Keratinocyte (primary cell): ENCODE measurements at regions not wholly inside any gene's neighbourhood (a gene's known extent, or its start where the extent isn't known, plus 50 kb on each side); places are given as distances from the start of the nearest gene placed in this dataset.

Source experiments
- DNase-seq: peaks from one replicate; pipeline ENCODE4 v3.0.0-alpha.2; 2011; ENCODE audit warnings: low read depth, missing footprints, low spot score
- FAIRE-seq: peaks from 2 replicates; lab custom pipeline; 2011; peaks lifted over from hg19 to GRCh38; lab: Jason Lieb, UNC
- H2AFZ ChIP-seq: 2 replicates; pipeline ENCODE4 v1.6.0; 2012; ENCODE audit warnings: low read length, control low read depth, inconsistent platforms; ENCODE audit not compliant: control insufficient read depth
- H3K27ac ChIP-seq: 2 replicates; pipeline ENCODE4 v1.5.1; 2011; ENCODE audit warnings: low read length; ENCODE audit not compliant: control insufficient read depth, insufficient read depth
- H3K27me3 ChIP-seq: 3 replicates; pipeline ENCODE4 v1.6.0; 2011; ENCODE audit warnings: low read length; ENCODE audit not compliant: control insufficient read depth, insufficient read depth; ENCODE audit errors: extremely low read depth
- H3K36me3 ChIP-seq, 2 experiments: 2 replicates in 1 of 2; 3 replicates in 1 of 2; pipeline ENCODE4 v1.5.1; 2011; ENCODE audit warnings: low read length in 2 of 2, mild to moderate bottlenecking in 1 of 2; ENCODE audit not compliant: control insufficient read depth in 2 of 2, insufficient read depth in 2 of 2; ENCODE audit errors: extremely low read depth in 1 of 2
- H3K4me1 ChIP-seq: 3 replicates; pipeline ENCODE4 v1.5.1; 2011; ENCODE audit warnings: low read length; ENCODE audit not compliant: control insufficient read depth, insufficient read depth; ENCODE audit errors: extremely low read depth
- H3K4me2 ChIP-seq: 3 replicates; pipeline ENCODE4 v1.6.0; 2011; ENCODE audit warnings: low read depth, low read length; ENCODE audit not compliant: control insufficient read depth, insufficient read depth; ENCODE audit errors: extremely low read depth
- H3K4me3 ChIP-seq, 3 experiments: fragments of 200-600 bp in 1 of 3; sonication (generic) in 1 of 3; 2 replicates in 2 of 3; 3 replicates in 1 of 3; pipeline ENCODE4 v1.5.1; 2011 to 2016; ENCODE audit warnings: low read length in 3 of 3, mild to moderate bottlenecking in 3 of 3, control low read depth in 2 of 3, inconsistent platforms in 1 of 3, low read depth in 1 of 3, mixed read lengths in 1 of 3, mixed run types in 1 of 3, moderate library complexity in 1 of 3; ENCODE audit not compliant: control insufficient read depth in 2 of 3, insufficient read depth in 2 of 3; ENCODE audit errors: extremely low read depth in 1 of 3
- H3K79me2 ChIP-seq: 2 replicates; pipeline ENCODE4 v1.6.0; 2012; ENCODE audit warnings: low read length; ENCODE audit not compliant: control insufficient read depth, insufficient read depth
- H3K9ac ChIP-seq: 3 replicates; pipeline ENCODE4 v1.6.0; 2011; ENCODE audit warnings: low read length; ENCODE audit not compliant: control insufficient read depth, insufficient read depth; ENCODE audit errors: extremely low read depth
- H3K9me1 ChIP-seq: 3 replicates; pipeline ENCODE4 v1.6.0; 2011; ENCODE audit warnings: low read length; ENCODE audit not compliant: control insufficient read depth, insufficient read depth; ENCODE audit errors: extremely low read depth
- H3K9me3 ChIP-seq: 2 replicates; pipeline ENCODE4 v1.5.1; 2012; ENCODE audit warnings: low read depth, low read length; ENCODE audit not compliant: control insufficient read depth
- H4K20me1 ChIP-seq: 3 replicates; pipeline ENCODE4 v1.6.0; 2011; ENCODE audit warnings: low read length; ENCODE audit not compliant: control insufficient read depth, insufficient read depth; ENCODE audit errors: extremely low read depth
- EZH2 ChIP-seq: IDR thresholded peaks from one replicate; pipeline ENCODE4 v1.6.1; 2012; ENCODE audit warnings: inconsistent platforms, mild to moderate bottlenecking, low read length, moderate library complexity
- dilution Hi-C: fragments of 300-500 bp; cut with MboI; formaldehyde crosslinking; loops from one replicate; pipeline ENCODE4 v1.7.0; 2020; ENCODE audit warnings: low sequenced_read_pairs; ENCODE audit not compliant: extremely low pct_ligation_motif_present
- TF ChIP-seq, protein P1 (sequence below), 3 experiments: IDR thresholded peaks in 1 of 3; conservative IDR thresholded peaks in 1 of 3; optimal IDR thresholded peaks in 1 of 3; 2 replicates in 2 of 3; 3 replicates in 1 of 3; pipeline versions ENCODE3 to v1.5.1; 2011; ENCODE audit warnings: low read length in 3 of 3, mild to moderate bottlenecking in 3 of 3, moderate library complexity in 2 of 3, control low read depth in 1 of 3, inconsistent platforms in 1 of 3; ENCODE audit not compliant: insufficient read depth in 2 of 3; ENCODE audit errors: extremely low read depth in 1 of 3

DNA sequence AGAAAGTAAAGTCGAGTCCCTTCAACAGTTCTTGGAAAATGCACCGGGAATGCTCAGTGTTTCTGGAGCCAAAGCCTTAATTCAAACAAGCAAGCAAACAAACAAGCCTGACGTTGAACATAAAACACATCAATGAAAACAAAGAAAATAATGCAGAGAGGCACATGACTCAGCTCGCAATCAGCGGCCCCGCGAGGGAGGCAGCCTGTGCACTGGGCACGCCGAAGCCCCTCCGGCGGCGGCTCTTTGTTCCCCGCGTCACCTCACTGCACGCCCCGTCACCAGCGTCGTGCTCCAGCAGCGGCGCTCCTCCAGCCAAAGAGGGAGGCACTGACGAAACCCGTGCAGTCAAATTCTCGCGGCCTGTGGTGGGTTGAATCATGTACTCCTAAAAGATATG is 151.5 kb downstream of the DNAJB6 start:
- Histone ChIP-seq H4K20me1 (no peaks in the 10 kb centered on the region), H3K27ac (no peak overlapping the region), H3K9ac (no peak overlapping the region), H3K9me1 (no peaks in the 10 kb centered on the region), H3K27me3 (no peaks in the 10 kb centered on the region), H3K4me1 (no peaks in the 10 kb centered on the region), H3K9me3 (no peaks in the 10 kb centered on the region), H3K36me3 (no peaks in the 10 kb centered on the region), H2AFZ (no peak overlapping the region), H3K79me2 (no peaks in the 10 kb centered on the region), H3K4me2 (no peak overlapping the region), H3K4me3 (no peak overlapping the region)
- DNase-seq: no peak
- no peak for FAIRE-seq
- TF ChIP-seq EZH2: no peak
- TF ChIP-seq, protein P1, sequence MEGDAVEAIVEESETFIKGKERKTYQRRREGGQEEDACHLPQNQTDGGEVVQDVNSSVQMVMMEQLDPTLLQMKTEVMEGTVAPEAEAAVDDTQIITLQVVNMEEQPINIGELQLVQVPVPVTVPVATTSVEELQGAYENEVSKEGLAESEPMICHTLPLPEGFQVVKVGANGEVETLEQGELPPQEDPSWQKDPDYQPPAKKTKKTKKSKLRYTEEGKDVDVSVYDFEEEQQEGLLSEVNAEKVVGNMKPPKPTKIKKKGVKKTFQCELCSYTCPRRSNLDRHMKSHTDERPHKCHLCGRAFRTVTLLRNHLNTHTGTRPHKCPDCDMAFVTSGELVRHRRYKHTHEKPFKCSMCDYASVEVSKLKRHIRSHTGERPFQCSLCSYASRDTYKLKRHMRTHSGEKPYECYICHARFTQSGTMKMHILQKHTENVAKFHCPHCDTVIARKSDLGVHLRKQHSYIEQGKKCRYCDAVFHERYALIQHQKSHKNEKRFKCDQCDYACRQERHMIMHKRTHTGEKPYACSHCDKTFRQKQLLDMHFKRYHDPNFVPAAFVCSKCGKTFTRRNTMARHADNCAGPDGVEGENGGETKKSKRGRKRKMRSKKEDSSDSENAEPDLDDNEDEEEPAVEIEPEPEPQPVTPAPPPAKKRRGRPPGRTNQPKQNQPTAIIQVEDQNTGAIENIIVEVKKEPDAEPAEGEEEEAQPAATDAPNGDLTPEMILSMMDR (optimal IDR thresholded peaks at IDR 0.05 in 1 of 3, IDR thresholded peaks at IDR 0.05 in 1 of 3, conservative IDR thresholded peaks at IDR 0.05 in 1 of 3; ENCODE audit: extremely low read depth in 1 of 3, insufficient read depth in 2 of 3, low read length in 3 of 3): no peak
- dilution Hi-C loops: no loop called here

DNA sequence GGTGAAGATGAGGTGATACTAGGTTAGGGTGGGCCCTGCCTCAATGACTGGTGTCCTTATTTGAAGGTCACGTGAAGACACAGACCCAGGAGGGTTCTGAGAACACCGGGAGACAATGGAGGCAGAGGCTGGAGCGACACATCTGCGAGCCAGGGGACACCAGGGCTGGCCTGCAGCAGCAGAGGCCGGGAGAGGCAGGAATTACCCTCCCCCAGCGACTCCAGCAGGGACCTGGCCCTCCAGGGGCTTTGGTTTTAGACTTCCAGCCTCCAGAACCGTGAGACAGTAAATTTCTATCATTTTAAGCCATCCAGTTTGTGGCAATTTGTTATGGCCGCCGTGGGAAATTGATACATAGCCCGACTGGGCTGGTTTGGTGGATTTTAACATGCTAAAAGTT is 152.2 kb downstream of the DNAJB6 start:
- H3K4me3 ChIP-seq: no peak overlapping the region
- dilution Hi-C loops: no loop called here
- no peaks in the 10 kb centered on the region for H4K20me1 ChIP-seq
- H3K27me3 ChIP-seq: no peaks in the 10 kb centered on the region
- no peaks in the 10 kb centered on the region for H3K79me2 ChIP-seq
- H3K4me2 ChIP-seq: no peak overlapping the region
- FAIRE-seq: no peak
- H3K4me1 ChIP-seq: no peaks in the 10 kb centered on the region
- TF ChIP-seq, protein P1 (optimal IDR thresholded peaks at IDR 0.05 in 1 of 3, IDR thresholded peaks at IDR 0.05 in 1 of 3, conservative IDR thresholded peaks at IDR 0.05 in 1 of 3; ENCODE audit: extremely low read depth in 1 of 3, insufficient read depth in 2 of 3, low read length in 3 of 3): no peak
- no peak for TF ChIP-seq EZH2
- H3K9ac ChIP-seq: no peak overlapping the region
- H3K27ac ChIP-seq: no peak overlapping the region
- H3K9me1 ChIP-seq: no peaks in the 10 kb centered on the region
- DNase-seq: no peak
- H3K36me3 ChIP-seq: no peaks in the 10 kb centered on the region
- no peak overlapping the region for H2AFZ ChIP-seq
- H3K9me3 ChIP-seq: no peaks in the 10 kb centered on the region
